ENCODE measurements at regions not wholly inside any gene's neighbourhood (a gene's known extent, or its start where the extent isn't known, plus 50 kb on each side); places are given as distances from the start of the nearest gene placed in this dataset.
"Not testable (repeated sequence)": the region's sequence is repeated elsewhere in the genome, so short reads cannot be mapped to it uniquely, and the experiment has no call there.

DNA sequence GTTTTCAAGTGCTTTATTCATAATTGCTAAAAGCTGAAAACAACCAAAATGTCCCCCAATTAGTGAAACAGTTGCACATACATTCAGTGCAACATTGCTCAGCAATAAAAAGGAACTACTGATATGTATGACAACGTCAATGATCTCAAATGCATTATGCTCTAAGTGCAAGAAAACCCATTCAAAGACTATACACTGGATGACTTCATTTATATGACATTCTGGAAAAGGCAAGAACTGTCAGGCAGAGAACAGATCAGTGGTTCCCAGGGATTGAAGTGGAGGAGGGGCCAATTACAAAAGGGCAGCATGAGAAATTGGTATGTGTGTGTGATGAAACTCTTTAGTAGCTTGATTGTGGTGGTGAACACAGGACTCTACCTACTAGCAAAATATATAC, 585.6 kb downstream of the TBL1XR1 start:
- no peak for DNase-seq (ENCODE audit: low read depth in 1 of 2, low spot score in 1 of 2)
- Histone ChIP-seq H3K27me3 (ENCODE audit: insufficient read depth, poor library complexity, severe bottlenecking) (no peaks in the 10 kb centered on the region), H3K4me3 (replicated peaks; ENCODE audit: insufficient read depth, low read length) (no peak overlapping the region), H3K27ac (replicated peaks) (no peak overlapping the region)
- TF ChIP-seq, protein P1, sequence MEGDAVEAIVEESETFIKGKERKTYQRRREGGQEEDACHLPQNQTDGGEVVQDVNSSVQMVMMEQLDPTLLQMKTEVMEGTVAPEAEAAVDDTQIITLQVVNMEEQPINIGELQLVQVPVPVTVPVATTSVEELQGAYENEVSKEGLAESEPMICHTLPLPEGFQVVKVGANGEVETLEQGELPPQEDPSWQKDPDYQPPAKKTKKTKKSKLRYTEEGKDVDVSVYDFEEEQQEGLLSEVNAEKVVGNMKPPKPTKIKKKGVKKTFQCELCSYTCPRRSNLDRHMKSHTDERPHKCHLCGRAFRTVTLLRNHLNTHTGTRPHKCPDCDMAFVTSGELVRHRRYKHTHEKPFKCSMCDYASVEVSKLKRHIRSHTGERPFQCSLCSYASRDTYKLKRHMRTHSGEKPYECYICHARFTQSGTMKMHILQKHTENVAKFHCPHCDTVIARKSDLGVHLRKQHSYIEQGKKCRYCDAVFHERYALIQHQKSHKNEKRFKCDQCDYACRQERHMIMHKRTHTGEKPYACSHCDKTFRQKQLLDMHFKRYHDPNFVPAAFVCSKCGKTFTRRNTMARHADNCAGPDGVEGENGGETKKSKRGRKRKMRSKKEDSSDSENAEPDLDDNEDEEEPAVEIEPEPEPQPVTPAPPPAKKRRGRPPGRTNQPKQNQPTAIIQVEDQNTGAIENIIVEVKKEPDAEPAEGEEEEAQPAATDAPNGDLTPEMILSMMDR (IDR thresholded peaks at IDR 0.05; ENCODE audit: insufficient read depth, low read length), result no peak
- TF ChIP-seq SPI1 (IDR thresholded peaks at IDR 0.05; ENCODE audit: borderline replicate concordance, low read depth) (no peak), GABPA (IDR thresholded peaks at IDR 0.05; ENCODE audit: low read depth) (no peak), POLR2AphosphoS5 (IDR thresholded peaks at IDR 0.05; ENCODE audit: low read depth) (no peak)
- TF ChIP-seq, protein P2, sequence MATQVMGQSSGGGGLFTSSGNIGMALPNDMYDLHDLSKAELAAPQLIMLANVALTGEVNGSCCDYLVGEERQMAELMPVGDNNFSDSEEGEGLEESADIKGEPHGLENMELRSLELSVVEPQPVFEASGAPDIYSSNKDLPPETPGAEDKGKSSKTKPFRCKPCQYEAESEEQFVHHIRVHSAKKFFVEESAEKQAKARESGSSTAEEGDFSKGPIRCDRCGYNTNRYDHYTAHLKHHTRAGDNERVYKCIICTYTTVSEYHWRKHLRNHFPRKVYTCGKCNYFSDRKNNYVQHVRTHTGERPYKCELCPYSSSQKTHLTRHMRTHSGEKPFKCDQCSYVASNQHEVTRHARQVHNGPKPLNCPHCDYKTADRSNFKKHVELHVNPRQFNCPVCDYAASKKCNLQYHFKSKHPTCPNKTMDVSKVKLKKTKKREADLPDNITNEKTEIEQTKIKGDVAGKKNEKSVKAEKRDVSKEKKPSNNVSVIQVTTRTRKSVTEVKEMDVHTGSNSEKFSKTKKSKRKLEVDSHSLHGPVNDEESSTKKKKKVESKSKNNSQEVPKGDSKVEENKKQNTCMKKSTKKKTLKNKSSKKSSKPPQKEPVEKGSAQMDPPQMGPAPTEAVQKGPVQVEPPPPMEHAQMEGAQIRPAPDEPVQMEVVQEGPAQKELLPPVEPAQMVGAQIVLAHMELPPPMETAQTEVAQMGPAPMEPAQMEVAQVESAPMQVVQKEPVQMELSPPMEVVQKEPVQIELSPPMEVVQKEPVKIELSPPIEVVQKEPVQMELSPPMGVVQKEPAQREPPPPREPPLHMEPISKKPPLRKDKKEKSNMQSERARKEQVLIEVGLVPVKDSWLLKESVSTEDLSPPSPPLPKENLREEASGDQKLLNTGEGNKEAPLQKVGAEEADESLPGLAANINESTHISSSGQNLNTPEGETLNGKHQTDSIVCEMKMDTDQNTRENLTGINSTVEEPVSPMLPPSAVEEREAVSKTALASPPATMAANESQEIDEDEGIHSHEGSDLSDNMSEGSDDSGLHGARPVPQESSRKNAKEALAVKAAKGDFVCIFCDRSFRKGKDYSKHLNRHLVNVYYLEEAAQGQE (IDR thresholded peaks at IDR 0.05; ENCODE audit: insufficient replicate concordance, low read depth), result no peak

DNA sequence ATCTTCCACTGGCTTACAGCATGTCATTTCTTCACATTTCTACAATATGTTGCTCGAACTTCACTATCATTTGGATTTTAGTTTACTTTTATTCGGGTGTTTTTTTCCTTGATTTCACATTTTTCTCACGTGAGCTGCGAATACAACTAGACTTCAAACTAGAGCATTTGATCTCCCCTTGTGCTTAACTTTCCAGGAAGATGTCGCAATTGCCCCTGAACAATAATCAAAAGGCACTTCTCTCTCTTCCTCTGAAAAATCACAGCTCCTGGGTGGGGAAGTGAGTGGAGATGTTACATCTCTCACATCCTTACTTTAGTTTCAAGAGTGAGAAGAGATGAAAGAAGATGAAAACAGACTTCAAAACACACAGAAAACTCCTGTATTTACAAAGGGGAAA, 587.9 kb downstream of the TBL1XR1 start:
- TF ChIP-seq GABPA (IDR thresholded peaks at IDR 0.05; ENCODE audit: low read depth) (no peak), SPI1 (IDR thresholded peaks at IDR 0.05; ENCODE audit: borderline replicate concordance, low read depth) (no peak), POLR2AphosphoS5 (IDR thresholded peaks at IDR 0.05; ENCODE audit: low read depth) (no peak)
- TF ChIP-seq, protein P2 (IDR thresholded peaks at IDR 0.05; ENCODE audit: insufficient replicate concordance, low read depth), result no peak
- TF ChIP-seq, protein P1 (IDR thresholded peaks at IDR 0.05; ENCODE audit: insufficient read depth, low read length), result no peak
- no peak for DNase-seq (ENCODE audit: low read depth in 1 of 2, low spot score in 1 of 2)
- Histone ChIP-seq H3K4me3 (replicated peaks; ENCODE audit: insufficient read depth, low read length) (no peak overlapping the region), H3K27ac (replicated peaks) (no peak overlapping the region), H3K27me3 (ENCODE audit: insufficient read depth, poor library complexity, severe bottlenecking) (no peaks in the 10 kb centered on the region)

GRCh38 chr3:176605553-176605952, 591.7 kb downstream of the TBL1XR1 start:
- not testable (repeated sequence) for H3K27ac ChIP-seq (replicated peaks); H3K4me3 ChIP-seq (replicated peaks; ENCODE audit: insufficient read depth, low read length); DNase-seq (ENCODE audit: low read depth in 1 of 2, low spot score in 1 of 2); H3K27me3 ChIP-seq (ENCODE audit: insufficient read depth, poor library complexity, severe bottlenecking)

GRCh38 chr3:176595307-176595706, 602.0 kb downstream of the TBL1XR1 start:
- no peak overlapping the region for H3K4me3 ChIP-seq (replicated peaks; ENCODE audit: insufficient read depth, low read length)
- no peaks in the 10 kb centered on the region for H3K27me3 ChIP-seq (ENCODE audit: insufficient read depth, poor library complexity, severe bottlenecking)
- H3K27ac ChIP-seq (replicated peaks), result no peak overlapping the region
- no peak for TF ChIP-seq POLR2AphosphoS5 (IDR thresholded peaks at IDR 0.05; ENCODE audit: low read depth)
- no peak for TF ChIP-seq GABPA (IDR thresholded peaks at IDR 0.05; ENCODE audit: low read depth)
- TF ChIP-seq, protein P2 (IDR thresholded peaks at IDR 0.05; ENCODE audit: insufficient replicate concordance, low read depth), result no peak
- no peak for TF ChIP-seq SPI1 (IDR thresholded peaks at IDR 0.05; ENCODE audit: borderline replicate concordance, low read depth)
- TF ChIP-seq, protein P1 (IDR thresholded peaks at IDR 0.05; ENCODE audit: insufficient read depth, low read length), result no peak
- DNase-seq (ENCODE audit: low read depth in 1 of 2, low spot score in 1 of 2), result no peak
